GM21367 (cell line): ENCODE measurements at regions not wholly inside any gene's neighbourhood (a gene's known extent, or its start where the extent isn't known, plus 50 kb on each side); places are given as distances from the start of the nearest gene placed in this dataset.

Experiments
- ATAC-seq: cut with Tn5 transposase; IDR thresholded peaks from one replicate; pipeline ENCODE4 v1.9.1; 2021; ENCODE audit not compliant: unreplicated experiment

DNA sequence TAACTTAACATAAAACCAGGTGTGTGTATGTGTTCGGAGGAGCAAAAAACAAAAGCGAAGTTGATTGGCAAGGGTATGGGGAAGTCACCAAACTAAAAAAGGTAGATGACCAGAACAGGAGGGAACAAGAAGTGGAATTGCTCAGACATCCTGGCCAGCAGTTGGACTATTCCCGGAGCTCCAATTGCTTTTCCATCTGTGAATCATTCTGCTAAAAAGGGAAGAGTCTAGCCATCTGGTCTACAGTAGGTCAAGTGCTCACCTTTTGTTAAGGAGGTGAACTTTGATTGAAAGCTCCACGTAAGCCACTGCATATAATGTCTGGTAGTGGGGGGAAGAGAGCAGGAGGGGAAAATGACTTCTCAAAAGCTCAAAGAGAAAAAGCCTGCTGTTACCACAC is 50.0 kb upstream of the BET1 start:
- ATAC-seq, result no peak

DNA sequence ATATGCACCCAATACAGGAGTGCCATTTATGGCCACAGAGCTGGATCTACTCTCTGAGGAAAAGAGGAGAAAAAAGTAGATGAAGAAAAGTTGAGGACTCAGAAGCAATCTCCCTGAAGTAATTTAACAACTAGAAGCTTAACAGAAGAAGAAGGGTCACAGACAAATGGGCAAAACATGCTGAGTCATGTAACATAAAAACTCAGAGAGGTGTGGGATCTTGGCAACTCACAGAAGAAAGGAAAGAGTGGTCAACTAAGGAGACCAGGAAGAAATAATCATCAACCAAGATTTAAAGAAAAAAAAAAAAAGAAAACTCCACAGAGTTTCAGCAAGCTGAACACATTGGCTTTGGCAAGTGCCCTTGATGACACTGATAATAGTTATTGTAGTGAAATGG is 51.8 kb upstream of the BET1 start:
- ATAC-seq, result no peak

DNA sequence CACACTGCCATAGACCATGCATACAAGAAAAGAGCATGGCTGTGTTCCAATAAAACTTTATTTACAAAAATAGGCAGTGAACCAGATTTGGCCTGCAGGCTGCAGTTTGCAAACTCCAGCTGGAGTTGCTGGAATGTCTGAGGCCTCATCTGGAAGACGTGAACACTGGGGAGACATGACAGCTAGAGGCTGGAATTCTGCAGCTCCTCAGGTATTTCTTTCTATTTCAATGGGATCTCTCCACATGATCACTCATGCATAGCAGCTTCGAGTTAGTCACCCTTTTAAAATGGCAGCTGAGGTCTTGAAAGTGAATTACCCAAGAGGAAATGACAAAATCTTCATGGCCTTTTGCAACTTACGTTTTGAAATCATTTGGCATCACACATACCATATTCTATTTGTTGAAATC is 52.6 kb upstream of the BET1 start:
- no peak for ATAC-seq

DNA sequence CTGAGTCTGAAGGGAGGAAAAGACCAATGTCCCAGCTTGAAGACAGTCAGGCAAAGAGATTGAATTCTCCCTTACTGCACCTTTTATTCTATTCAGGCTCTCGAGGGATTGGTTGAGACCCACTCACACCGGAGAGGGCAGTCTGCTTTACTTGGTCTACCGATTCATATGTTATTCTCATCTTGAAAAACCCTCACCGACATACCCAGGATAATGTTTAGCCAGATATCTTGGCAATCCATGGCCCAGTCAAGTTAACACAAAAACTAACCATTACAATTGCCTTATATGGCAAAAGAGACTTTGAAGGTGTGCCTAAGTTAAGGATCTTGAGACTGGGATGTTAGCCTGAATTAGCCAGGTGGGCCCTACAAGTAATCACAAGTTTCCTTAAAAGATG is 53.8 kb upstream of the BET1 start:
- no peak for ATAC-seq

DNA sequence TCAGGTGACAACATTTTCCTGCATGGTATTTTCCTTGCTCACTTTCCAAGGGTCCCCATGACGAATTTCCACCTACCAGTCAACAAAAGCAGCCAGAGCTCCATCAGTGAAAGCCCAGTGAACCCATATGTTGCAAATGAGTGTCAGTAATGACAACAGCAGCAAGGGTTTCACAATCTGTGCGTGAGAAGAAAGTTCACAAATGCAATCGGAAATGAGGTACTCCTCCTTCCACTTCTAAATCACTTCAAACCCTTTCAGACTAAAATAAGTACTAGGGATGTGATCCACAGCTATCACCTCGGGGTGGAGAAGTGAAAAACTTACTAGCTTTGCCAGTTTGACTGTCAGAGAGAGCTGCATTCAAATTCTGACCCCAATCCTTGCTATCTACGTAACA is 55.6 kb upstream of the BET1 start:
- ATAC-seq, result no peak

DNA sequence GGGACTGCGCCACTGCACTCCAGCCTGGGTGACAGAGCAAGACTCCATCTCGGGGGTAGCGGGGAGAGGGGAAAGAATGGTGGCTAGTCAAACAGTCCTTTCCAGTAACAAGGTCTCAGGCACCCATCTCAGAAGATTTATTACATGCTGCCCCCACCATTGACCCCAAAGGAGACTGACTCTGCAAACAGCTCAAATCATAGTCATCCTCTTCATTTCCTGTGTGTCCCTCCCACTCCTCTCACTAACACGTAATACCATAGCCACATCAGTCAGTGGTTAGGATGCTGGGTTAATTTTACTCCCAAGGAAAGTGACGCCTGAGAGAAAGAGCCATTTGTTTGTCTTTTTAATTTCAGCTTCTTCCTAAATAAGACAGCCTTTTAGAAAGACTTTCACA is 56.6 kb upstream of the BET1 start:
- no peak for ATAC-seq

DNA sequence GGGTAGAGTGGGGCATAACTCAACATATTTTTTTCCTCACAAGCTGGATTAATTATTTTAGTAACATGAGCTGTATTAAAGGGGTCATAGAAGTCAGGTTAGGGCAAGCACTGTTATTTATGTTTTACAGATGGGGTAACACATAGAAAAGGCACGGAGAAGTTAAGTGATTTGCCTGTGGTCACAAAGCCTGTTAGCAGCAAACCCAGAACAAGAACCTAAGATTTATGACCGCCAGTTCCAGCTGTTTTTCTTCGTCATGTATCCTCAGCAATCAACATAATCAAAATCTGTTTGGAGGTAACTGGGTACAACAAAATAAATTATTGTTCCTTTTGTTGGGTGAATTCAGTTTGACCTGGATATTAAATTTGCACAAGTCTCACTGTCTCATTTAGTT is 57.2 kb upstream of the BET1 start:
- ATAC-seq, result no peak

DNA sequence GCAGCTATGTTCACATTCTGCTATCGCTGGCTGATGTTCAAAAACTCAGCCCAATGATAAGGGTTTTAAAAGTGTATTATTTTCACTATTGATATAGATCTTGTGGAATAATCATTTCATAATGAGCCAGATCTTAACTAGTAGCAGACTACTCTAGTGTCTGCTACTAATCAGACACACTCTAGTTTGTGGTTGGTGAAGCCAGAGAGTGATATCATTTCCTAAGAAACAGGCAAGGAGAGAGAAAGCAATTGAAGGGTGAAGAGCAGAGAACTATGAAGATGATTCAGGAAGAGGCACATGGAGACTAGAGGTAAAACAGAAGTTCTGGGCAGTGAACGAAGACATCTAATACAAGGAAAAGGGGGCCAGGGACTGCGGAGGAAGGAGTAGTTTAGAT is 58.2 kb upstream of the BET1 start:
- no peak for ATAC-seq

DNA sequence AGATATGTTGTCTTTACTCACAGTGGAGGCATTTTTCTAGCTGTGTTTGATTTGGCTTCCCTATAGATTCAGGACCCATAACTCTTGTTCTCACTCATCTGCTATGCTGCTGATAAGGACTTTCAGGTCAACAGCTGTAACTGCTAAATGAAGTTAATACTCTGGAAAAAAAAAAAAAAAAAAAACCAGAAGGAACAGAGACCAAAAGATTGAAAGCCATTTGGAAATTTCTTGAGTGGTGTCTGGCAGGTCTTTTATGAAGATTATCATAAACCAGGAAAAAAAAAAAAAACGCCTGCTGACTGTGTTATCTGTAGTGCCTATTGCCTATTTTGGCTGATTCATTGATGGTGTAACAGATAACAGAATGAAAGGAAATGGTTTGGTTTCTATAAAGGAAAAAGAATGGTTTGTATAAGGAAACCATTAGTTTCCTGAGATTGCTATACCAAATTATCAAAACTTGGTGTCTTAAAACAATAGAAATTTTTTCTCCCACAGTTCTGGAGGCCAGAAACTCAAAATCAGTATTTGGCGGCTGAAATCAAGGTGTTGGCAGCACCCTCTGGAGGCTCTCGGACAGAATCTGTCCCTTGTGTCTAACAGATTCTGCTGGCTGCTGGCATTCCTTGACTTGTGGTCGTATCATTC is 60.5 kb upstream of the BET1 start:
- ATAC-seq, result no peak

DNA sequence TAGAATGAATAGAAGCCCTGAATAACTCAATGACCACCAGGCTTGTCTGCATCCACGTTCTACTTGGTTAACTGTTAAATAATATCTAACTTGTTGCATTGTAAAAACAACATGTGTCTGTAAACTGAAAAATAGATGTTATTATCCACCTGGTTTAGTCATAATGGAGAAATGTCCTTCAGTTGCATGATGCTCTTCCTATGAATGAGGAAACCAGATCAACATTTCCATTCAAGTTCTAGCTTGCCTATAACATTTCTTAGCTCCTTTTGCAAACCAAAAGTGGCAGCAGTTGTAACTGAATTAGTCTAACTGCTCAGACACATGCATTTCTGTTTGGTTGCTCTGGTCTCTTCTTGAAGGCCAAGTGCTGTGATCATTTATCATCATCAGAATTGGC is 62.9 kb upstream of the BET1 start:
- ATAC-seq, result no peak

DNA sequence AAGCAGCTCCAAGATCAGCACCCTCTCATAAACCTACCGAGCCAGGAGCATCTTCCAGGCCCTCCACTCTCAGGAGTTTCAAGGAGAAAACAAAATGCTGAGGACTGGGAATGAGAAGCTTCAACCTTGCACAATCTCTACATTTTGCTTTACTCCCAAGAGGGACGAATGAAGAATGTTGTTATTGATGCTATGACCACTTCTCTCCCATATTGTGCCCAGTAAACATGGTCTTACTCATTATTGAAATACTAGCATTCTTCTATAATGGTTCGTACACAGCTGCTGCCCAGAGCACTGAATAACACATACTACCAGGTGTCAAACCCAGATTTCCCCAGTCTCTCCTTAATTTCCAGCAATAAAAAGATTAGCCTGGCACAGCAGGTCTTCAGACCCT is 63.4 kb upstream of the BET1 start:
- ATAC-seq, result no peak

DNA sequence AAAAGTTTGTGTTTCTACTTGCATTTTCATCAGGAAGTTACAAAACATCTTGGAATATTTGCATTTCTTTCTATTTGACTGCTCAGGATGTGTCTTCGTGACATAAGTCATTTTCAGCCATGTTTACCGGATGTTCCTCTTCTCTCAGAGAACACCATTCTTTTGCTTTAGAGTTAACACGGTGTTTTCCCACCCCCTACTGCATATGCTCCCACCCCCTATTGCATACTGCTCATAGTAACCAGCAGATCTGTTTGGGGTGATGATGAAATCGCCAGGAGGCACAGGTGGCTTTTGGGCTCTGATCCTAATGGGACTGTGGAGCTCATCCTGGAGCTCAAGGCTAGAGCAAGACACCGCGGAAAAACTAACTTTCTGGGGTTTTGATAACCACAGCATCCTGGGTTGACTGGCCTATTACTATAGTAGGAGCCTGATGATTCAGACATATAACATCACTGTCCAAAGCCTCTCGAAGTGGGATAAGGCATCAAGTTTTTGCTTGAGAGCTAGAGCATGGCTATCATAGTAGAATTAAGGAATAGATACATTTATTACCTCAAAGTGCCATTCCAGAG is 65.1 kb upstream of the BET1 start:
- ATAC-seq, result peak; percentile 58

DNA sequence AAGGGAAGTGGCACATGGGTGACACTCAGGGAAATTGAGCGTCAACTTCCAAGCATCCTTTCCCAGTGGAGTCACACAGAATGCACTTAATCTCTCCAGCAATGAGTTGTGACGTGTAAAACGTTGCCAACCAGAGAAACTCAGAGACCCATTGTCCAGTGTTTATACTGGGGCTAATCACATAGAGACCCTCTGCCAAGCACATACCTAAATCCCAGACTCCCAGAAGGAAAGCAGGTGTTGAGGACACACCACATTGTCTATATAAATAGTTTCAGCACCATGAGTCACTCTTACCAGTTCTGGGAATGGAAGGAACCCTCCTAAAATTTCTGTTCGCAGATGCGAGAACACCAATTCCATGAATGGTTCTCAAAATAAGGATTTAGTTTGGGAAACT is 76.4 kb upstream of the BET1 start:
- ATAC-seq, result no peak

DNA sequence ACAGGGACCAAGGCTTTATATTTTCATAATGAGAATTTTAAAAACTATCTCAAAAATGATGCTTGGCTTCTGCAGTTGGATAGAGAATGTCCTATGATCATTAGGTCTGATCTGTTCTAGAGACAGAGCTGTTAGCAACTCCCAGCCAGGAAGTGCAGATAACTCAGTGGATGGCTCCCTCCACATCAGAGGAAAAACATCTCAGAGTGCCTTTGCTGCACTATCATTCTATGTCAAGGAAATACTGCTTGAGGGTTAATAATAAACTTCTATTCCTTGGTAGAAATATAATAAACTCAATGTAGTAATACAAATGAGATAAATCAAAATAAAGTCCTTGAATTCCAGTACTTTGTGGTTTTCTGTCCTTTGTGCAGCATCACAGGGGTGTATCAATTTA is 78.0 kb upstream of the BET1 start:
- ATAC-seq, result no peak

DNA sequence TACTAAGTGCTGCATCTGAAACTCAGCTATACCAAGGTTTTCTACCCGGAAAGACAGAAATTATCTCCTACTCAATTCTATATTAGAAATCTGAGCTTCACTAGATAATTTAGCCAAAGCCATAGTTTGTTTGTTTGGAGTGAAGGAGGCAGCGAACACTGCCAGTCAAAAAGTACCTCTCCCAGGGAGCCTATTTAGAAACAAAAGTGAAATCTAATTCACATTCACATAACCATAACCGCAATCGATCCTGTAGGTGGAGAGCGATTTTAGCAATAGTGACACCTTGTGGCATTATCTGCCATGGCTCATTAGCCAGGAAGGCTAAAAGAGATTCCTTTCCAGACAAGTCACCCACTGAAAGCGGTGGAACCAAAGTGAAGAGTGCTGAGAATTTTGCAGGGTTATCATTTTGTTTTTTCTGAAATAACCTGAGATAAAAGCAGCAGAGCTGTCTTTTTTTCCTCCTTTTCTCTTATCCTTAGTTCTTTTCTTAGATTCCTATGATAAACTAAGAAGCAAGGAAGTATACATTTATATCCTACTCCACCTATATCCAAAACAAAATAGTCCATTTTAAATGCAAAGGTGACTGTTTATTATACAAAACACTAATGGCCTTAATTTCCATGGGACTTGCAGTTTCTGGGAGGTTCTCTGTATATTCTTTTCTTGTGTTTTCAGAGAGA is 83.7 kb upstream of the BET1 start:
- peak; percentile 99 for ATAC-seq

DNA sequence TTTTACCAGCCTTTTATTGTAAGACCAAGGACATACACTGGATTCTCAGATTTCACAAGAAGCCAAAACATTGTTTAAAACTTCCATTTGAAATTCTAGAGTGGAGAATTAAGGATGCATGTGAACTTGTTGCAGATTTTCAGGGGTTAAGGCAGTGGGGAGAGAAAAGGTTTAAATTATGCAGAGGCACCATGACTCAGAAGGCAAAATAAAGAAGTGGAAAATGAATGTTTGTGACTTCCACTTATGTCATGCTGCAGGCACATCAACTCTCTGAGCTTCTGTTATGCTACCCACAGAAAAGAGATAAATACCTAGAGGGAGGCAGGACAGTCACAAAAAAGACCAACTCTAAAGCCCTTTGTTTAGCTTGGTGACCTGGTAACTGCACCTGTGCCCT is 84.4 kb upstream of the BET1 start:
- no peak for ATAC-seq

DNA sequence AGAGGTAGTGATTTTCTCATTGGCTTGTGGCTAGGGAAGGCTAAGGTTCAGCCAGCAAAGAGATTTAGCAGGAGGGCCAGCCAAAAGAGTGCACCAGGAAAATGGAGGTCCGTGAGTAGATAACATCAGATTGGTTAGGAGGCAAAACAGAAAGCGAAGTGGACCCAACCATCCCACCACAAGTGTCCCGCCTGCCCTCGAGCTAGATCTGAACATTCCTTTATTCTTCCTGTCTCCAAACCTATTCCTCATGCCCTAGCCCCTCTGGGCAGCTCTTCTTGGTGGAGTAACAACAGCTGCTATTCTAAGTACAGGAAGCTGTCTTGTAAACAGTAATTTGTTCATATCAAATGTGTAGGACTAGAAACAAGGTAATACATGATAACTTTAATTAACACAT is 85.7 kb upstream of the BET1 start:
- ATAC-seq, result no peak

DNA sequence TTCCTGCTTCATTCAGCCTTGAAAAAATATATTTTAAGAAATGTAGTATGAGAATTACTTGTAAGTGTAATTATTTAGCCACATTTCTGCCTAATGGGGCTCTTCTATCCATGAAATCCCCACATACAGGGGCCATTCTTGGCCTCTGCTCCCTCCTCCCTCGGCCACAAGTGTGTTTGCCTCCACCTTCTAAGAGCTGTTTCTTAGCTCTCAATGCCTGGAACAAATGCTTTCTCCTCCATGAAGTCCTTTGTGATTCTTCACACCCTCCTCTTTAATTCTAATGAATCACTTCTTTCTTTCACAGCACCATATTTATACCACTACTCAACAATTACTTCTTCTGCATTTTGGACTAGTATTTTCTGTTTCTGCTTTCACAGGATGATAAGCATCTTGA is 88.8 kb upstream of the BET1 start:
- no peak for ATAC-seq

DNA sequence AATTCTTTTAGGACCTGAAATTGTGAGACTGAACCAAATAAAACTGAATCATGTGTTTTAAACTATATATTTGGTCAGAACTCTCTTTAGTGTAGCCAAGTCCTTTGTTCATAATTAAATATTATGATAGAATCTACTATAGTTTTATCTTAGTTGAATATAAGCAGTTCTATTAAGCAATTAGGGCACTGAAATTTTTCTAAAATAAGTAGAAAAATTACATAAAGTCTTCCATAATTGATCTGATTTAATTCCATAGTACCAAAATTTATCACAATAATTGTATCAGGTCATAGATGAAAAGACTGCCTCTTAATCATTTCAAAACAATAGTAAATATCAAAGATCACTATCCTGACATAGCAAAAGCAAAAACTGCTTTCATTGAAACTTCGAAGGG is 90.1 kb upstream of the BET1 start:
- ATAC-seq, result no peak

DNA sequence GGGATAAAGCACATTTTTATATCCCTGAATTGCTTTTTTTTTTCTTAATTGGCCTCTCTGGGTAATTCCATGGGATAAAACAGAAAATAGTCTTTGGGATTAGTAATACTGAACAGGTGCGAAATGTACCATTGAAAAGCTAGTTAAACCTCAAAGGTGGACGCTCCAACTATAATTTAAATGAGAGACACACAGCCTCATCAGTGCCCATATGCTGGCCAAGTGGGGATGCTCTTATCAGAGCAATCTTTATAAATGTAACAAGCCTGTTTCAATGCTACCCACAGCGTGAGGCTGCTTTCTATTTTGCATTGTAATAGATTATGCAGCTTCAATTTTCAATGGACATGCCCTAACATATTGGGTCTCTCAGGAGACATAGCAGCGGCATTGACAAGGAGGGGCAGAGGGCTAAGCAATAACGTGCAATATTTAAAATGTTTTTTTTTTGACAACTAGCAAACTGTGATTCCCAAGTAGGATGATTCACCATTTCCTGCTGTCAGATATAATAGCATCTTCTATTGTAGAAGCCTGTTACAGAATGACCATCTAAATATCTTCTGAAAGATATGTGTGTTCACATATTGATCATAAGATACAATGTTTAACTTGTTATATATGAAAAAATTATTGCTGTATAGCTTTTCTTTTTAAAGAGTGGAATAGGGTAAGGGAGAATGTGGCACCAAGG is 91.3 kb upstream of the BET1 start:
- no peak for ATAC-seq

DNA sequence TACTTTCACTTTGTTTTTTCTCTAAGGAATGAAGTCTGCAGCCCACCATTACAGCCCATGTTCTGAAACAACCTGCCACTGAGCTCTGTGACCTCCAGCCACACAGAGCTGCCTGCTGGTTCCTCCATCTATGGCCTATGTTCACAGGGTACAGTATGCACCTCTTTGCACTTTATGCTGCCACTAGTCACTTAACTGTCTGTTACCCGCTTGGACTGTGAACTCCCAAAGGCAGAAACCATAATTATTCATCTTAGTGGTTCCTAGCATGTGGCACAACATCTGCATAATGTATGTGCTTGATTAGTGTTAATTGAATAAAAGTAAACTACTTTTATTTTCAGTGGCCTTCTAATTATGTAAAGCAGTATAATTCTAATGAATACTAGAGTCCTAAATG is 95.5 kb upstream of the BET1 start:
- ATAC-seq, result no peak

DNA sequence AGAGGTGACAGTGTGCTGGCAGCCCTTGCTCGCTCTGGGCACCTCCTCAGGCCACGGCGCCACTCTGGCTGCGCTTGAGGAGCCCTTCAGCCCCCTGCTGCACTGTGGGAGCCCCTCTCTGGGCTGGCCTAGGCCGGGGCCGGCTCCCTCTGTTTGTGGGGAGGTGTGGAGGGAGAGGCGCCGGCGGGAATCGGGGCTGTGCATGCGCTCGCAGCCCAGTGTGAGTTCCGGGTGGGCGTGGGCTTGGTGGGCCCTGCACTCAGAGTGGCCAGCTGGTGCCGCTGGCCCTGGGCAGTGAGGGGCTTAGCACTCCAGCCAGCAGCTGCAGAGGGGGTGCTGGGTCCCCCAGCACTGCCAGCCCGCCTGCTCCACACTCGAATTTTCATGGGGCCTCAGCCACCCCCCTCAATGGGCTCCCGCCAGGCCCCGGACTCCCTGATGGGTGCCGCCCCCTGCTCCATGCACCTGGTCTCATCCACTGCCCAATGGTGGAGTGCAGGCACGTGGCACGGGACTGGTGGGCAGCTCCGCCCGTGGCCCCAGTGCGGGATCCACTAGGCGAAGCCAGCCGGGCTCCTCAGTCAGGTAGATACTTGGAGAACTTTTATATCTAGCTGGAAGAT is 96.7 kb upstream of the BET1 start:
- no peak for ATAC-seq
